ENCODE measurements at regions not wholly inside any gene's neighbourhood (a gene's known extent, or its start where the extent isn't known, plus 50 kb on each side); places are given as distances from the start of the nearest gene placed in this dataset.
"Not testable (repeated sequence)": the region's sequence is repeated elsewhere in the genome, so short reads cannot be mapped to it uniquely, and the experiment has no call there.

DNA sequence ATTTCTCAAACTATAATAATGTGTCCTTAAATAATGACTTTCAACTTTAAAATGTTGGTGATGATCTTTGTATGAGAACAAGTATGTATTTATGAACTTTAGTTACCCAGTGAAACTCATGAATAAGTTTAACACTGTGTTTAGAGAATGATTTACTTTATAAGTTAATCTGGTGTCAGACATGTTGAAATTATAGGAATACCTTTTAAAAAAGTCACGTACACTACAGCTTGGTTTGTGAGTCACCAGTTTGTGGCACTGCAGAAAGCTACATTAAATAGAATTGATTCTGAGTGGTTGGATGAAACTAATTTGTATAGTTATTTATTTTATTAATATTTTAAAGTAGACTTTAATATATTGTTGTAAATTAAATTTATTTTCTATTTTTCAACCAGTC is 1366.2 kb upstream of the PCDH20 start:
- Histone ChIP-seq H3K27ac (ENCODE audit: low read depth, low read length) (no peak overlapping the region), H3K27me3 (ENCODE audit: control insufficient read depth, insufficient read depth, low read length) (no peaks in the 10 kb centered on the region), H3K9me3 (ENCODE audit: control insufficient read depth, insufficient read depth, low read length) (no peaks in the 10 kb centered on the region), H3K9ac (ENCODE audit: low read depth, low read length) (no peak overlapping the region), H3K36me3 (ENCODE audit: control insufficient read depth, insufficient read depth, low read length) (no peaks in the 10 kb centered on the region), H3K4me3 (ENCODE audit: low read depth, low read length) (no peak overlapping the region), H3K4me1 (ENCODE audit: control insufficient read depth, insufficient read depth, low read length) (0 out of 2 replicates have a peak, but pooled peaks cover 4% of the 10 kb centered on the region)

DNA sequence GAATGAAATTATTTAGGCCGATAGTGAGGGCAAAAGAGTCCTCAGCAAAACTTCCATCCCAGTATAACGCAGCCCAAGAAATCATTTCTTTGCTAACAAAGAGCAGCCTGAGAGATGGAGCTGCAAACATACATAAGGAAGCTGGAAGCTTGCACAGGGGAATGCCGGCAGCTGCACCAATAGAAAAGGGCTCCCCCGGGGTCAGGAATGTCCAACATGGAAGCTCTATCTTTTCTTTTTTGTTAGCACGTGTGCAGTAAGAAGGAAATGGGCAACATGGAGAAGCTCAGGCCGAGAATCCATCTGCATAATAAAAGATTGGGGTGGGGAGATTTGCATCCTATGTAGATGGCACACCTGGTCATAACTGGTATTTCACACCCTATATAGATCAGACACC is 1363.5 kb upstream of the PCDH20 start:
- Histone ChIP-seq H3K36me3 (ENCODE audit: control insufficient read depth, insufficient read depth, low read length) (no peaks in the 10 kb centered on the region), H3K9ac (ENCODE audit: low read depth, low read length) (no peak overlapping the region), H3K9me3 (ENCODE audit: control insufficient read depth, insufficient read depth, low read length) (no peaks in the 10 kb centered on the region), H3K4me3 (ENCODE audit: low read depth, low read length) (no peak overlapping the region), H3K4me1 (ENCODE audit: control insufficient read depth, insufficient read depth, low read length) (0 out of 2 replicates have a peak, but pooled peaks cover 4% of the 10 kb centered on the region), H3K27ac (ENCODE audit: low read depth, low read length) (no peak overlapping the region), H3K27me3 (ENCODE audit: control insufficient read depth, insufficient read depth, low read length) (no peaks in the 10 kb centered on the region)

DNA sequence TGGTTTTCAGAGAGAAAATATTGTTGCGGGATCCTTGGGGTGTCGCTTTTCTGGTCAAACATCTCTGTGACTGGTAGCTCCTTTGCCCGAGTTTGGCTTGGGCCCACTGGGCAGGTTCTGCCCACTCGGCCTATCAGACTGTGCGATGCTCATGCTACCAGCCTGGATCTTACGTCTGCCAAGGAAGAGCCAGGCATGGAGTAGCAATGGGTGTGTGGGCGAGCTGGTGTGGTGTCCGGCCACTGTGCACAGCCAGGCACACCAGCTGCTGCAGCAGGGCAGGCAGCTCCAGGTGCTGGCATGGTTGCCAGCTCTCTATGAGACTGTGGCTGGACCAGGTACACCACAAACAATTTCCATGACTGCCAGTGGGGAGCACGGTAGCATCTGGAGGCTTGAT is 1351.8 kb upstream of the PCDH20 start:
- H3K9me3 ChIP-seq (ENCODE audit: control insufficient read depth, insufficient read depth, low read length), result no peaks in the 10 kb centered on the region
- H3K36me3 ChIP-seq (ENCODE audit: control insufficient read depth, insufficient read depth, low read length), result no peaks in the 10 kb centered on the region

DNA sequence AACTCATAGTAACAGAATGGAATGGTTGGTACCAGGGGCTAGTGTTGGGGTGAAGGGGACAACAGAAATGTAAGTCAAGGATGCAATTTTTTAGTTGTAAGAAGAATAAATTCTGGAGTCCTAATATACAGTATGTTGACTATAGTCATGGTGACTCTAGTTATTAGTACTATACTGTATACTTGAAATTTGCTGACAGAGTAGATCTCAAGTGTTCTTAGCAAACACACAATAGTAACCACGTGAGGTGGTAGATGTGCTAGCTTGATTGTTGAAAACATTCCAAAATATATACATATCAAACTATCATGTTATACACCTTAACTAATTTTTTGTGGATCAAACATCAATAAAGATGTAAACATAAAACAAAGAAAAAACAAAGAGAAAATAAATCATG is 1345.1 kb upstream of the PCDH20 start:
- no peak overlapping the region for H3K4me3 ChIP-seq (ENCODE audit: low read depth, low read length)
- H3K9me3 ChIP-seq (ENCODE audit: control insufficient read depth, insufficient read depth, low read length), result no peaks in the 10 kb centered on the region
- H3K9ac ChIP-seq (ENCODE audit: low read depth, low read length), result no peak overlapping the region

More for the DNA sequence above, 1351.8 kb upstream of the PCDH20 start:
- H3K27ac ChIP-seq (ENCODE audit: low read depth, low read length), result no peak overlapping the region
- H3K27me3 ChIP-seq (ENCODE audit: control insufficient read depth, insufficient read depth, low read length), result no peaks in the 10 kb centered on the region
- H3K4me1 ChIP-seq (ENCODE audit: control insufficient read depth, insufficient read depth, low read length), result no peaks in the 10 kb centered on the region
- no peak overlapping the region for H3K4me3 ChIP-seq (ENCODE audit: low read depth, low read length)
- no peak overlapping the region for H3K9ac ChIP-seq (ENCODE audit: low read depth, low read length)

DNA sequence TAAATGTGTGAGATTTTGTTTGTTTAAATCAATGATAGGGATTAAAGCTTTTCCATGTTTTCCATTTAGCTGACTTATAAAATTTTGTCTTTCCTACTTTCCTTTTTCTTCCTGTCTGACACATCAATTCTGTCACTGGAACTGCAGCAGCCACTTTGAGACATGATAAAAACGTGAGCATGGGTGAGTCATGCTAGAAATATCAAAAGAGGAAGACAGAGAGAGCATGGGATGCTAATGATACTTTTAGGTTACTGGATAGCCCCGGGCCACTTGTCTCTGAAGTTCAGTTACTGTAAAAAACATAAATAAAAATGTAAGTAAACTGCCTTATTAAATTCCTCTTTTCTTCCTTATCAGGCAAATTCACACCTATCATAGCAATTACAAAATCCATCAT is 1332.0 kb upstream of the PCDH20 start:
- Histone ChIP-seq H3K27ac (ENCODE audit: low read depth, low read length) (no peak overlapping the region), H3K4me1 (ENCODE audit: control insufficient read depth, insufficient read depth, low read length) (no peaks in the 10 kb centered on the region), H3K27me3 (ENCODE audit: control insufficient read depth, insufficient read depth, low read length) (no peaks in the 10 kb centered on the region), H3K36me3 (ENCODE audit: control insufficient read depth, insufficient read depth, low read length) (no peaks in the 10 kb centered on the region), H3K4me3 (ENCODE audit: low read depth, low read length) (no peak overlapping the region), H3K9ac (ENCODE audit: low read depth, low read length) (no peak overlapping the region), H3K9me3 (ENCODE audit: control insufficient read depth, insufficient read depth, low read length) (no peaks in the 10 kb centered on the region)

More for the DNA sequence above, 1345.1 kb upstream of the PCDH20 start:
- Histone ChIP-seq H3K27ac (ENCODE audit: low read depth, low read length) (no peak overlapping the region), H3K4me1 (ENCODE audit: control insufficient read depth, insufficient read depth, low read length) (no peaks in the 10 kb centered on the region), H3K27me3 (ENCODE audit: control insufficient read depth, insufficient read depth, low read length) (no peaks in the 10 kb centered on the region), H3K36me3 (ENCODE audit: control insufficient read depth, insufficient read depth, low read length) (no peaks in the 10 kb centered on the region)

DNA sequence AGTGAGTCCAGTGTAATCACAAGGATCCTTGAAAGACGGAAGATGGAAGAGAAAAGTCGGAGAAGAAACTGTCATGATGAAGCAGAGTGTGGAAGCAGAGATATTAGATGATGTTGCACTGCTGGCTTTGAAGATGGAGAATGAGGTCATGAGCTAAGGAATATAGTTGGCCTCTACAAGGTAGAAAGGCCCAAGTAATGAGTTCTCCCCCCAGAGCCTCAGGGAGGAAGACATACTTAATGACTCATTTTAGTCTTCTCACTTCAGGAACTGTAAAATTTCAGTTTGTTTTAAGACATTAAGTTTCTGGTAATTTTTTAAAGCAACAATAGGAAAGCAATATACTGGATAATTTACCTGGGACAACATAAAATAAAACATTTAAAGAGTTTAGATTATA is 1331.5 kb upstream of the PCDH20 start:
- H3K4me3 ChIP-seq (ENCODE audit: low read depth, low read length), result no peak overlapping the region
- H3K27ac ChIP-seq (ENCODE audit: low read depth, low read length), result no peak overlapping the region
- H3K27me3 ChIP-seq (ENCODE audit: control insufficient read depth, insufficient read depth, low read length), result no peaks in the 10 kb centered on the region
- H3K4me1 ChIP-seq (ENCODE audit: control insufficient read depth, insufficient read depth, low read length), result no peaks in the 10 kb centered on the region
- no peaks in the 10 kb centered on the region for H3K36me3 ChIP-seq (ENCODE audit: control insufficient read depth, insufficient read depth, low read length)
- H3K9ac ChIP-seq (ENCODE audit: low read depth, low read length), result no peak overlapping the region
- H3K9me3 ChIP-seq (ENCODE audit: control insufficient read depth, insufficient read depth, low read length), result no peaks in the 10 kb centered on the region

DNA sequence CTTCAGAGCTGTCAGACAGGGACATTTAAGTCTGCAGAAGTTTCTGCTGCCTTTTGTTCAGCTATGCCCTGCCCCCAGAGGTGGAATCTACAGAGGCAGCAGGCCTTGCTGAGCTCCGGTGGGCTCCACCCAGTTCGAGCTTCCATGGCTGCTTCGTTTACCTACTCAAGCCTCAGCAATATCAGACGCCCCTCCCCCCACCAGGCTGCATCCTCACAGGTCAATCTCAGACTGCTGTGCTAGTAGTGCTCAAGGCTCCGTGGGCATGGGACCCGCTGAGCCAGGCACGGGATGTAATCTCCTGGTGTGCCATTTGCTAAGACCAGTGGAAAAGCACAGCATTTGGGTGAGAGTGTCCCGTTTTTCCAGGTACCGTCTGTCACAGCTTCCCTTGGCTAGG is 1314.1 kb upstream of the PCDH20 start:
- not testable (repeated sequence) for H3K36me3 ChIP-seq (ENCODE audit: control insufficient read depth, insufficient read depth, low read length); H3K27me3 ChIP-seq (ENCODE audit: control insufficient read depth, insufficient read depth, low read length); H3K27ac ChIP-seq (ENCODE audit: low read depth, low read length); H3K4me3 ChIP-seq (ENCODE audit: low read depth, low read length); H3K4me1 ChIP-seq (ENCODE audit: control insufficient read depth, insufficient read depth, low read length); H3K9ac ChIP-seq (ENCODE audit: low read depth, low read length); H3K9me3 ChIP-seq (ENCODE audit: control insufficient read depth, insufficient read depth, low read length)

DNA sequence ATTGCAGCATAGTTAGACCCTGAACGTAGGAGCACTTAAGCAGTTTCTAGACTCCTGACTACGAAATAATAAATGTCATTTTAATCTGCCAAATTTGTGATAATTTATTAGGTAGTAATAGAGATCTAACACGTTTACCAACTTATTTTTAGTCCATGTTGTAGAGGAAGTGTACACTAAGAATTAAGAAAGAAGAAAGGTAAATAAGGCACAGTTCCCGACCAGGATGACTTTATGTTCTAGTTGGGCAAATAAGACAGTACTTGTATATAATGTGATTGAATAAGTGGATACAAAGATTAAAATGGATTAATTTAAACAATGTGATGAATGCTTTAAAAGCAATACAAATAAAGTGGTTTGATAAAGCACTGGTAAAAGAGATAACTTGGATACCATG is 1306.2 kb upstream of the PCDH20 start:
- H3K36me3 ChIP-seq (ENCODE audit: control insufficient read depth, insufficient read depth, low read length), result no peaks in the 10 kb centered on the region
- H3K27me3 ChIP-seq (ENCODE audit: control insufficient read depth, insufficient read depth, low read length), result no peaks in the 10 kb centered on the region
- H3K9me3 ChIP-seq (ENCODE audit: control insufficient read depth, insufficient read depth, low read length), result no peaks in the 10 kb centered on the region
- H3K4me3 ChIP-seq (ENCODE audit: low read depth, low read length), result no peak overlapping the region
- no peak overlapping the region for H3K27ac ChIP-seq (ENCODE audit: low read depth, low read length)
- no peaks in the 10 kb centered on the region for H3K4me1 ChIP-seq (ENCODE audit: control insufficient read depth, insufficient read depth, low read length)
- no peak overlapping the region for H3K9ac ChIP-seq (ENCODE audit: low read depth, low read length)

DNA sequence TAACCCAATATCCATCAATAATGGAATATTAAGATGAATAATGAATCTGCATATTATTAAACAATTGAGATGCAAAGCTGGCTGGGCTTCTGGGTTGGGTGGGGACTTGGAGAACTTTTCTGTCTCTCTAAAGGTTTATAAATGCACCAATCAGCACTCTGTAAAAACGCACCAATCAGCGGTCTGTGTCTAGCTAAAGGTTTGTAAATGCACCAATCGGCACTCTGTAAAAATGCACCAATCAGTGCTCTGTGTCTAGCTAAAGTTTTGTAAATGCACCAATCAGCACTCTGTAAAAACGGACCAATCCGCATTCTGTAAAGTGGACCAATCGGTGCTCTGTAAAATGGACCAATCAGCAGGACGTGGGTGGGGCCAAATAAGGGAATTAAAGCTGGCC is 1296.3 kb upstream of the PCDH20 start:
- H3K36me3 ChIP-seq (ENCODE audit: control insufficient read depth, insufficient read depth, low read length); H3K9ac ChIP-seq (ENCODE audit: low read depth, low read length); H3K4me3 ChIP-seq (ENCODE audit: low read depth, low read length); H3K9me3 ChIP-seq (ENCODE audit: control insufficient read depth, insufficient read depth, low read length); H3K27ac ChIP-seq (ENCODE audit: low read depth, low read length); H3K27me3 ChIP-seq (ENCODE audit: control insufficient read depth, insufficient read depth, low read length); H3K4me1 ChIP-seq (ENCODE audit: control insufficient read depth, insufficient read depth, low read length): not testable (repeated sequence)

DNA sequence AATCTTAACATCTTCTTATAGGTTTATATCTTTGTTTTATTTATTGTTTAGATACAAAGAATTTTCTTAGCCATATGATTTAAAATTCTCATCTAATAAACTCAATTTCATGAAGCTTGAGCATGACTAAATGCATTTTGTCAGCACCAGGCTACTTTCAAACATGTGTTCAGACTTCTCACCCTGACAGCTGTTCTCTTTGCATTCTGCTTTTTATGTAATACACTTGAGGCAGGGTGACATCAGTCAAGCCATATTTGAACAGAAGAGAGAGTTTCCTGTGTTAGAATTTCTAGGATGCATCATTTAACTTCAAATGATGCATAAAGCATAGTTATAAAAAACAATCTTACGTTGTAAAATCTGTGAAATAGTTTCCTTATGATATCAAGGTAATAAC is 1295.1 kb upstream of the PCDH20 start:
- Histone ChIP-seq H3K27me3 (ENCODE audit: control insufficient read depth, insufficient read depth, low read length) (no peaks in the 10 kb centered on the region), H3K4me1 (ENCODE audit: control insufficient read depth, insufficient read depth, low read length) (no peaks in the 10 kb centered on the region), H3K36me3 (ENCODE audit: control insufficient read depth, insufficient read depth, low read length) (no peaks in the 10 kb centered on the region), H3K4me3 (ENCODE audit: low read depth, low read length) (no peak overlapping the region), H3K9me3 (ENCODE audit: control insufficient read depth, insufficient read depth, low read length) (peaks cover 4% of the 10 kb centered on the region; the same call in 1 of the 2 replicates), H3K9ac (ENCODE audit: low read depth, low read length) (no peak overlapping the region), H3K27ac (ENCODE audit: low read depth, low read length) (no peak overlapping the region)

DNA sequence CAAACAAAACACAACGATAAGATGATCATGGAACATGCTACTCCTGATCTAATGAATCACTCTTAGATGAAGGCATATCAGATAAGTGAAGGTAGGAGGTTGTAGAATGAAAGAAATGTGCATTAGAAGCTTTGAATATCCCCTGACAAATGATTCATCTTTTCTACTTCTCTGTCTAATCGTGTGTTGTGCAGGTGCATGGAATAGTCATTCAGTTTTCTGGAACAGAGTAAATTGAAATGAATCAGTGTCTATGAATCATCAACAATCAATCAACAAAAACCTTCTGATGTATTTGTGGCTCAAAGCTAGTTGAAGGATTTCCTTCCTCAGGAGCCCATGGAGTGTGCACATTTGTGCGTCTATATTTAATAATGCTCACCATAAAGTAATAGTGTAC is 1290.4 kb upstream of the PCDH20 start:
- Histone ChIP-seq H3K36me3 (ENCODE audit: control insufficient read depth, insufficient read depth, low read length) (no peaks in the 10 kb centered on the region), H3K27ac (ENCODE audit: low read depth, low read length) (no peak overlapping the region), H3K9ac (ENCODE audit: low read depth, low read length) (no peak overlapping the region), H3K27me3 (ENCODE audit: control insufficient read depth, insufficient read depth, low read length) (no peaks in the 10 kb centered on the region), H3K4me1 (ENCODE audit: control insufficient read depth, insufficient read depth, low read length) (no peaks in the 10 kb centered on the region), H3K9me3 (ENCODE audit: control insufficient read depth, insufficient read depth, low read length) (no peaks in the 10 kb centered on the region), H3K4me3 (ENCODE audit: low read depth, low read length) (no peak overlapping the region)

DNA sequence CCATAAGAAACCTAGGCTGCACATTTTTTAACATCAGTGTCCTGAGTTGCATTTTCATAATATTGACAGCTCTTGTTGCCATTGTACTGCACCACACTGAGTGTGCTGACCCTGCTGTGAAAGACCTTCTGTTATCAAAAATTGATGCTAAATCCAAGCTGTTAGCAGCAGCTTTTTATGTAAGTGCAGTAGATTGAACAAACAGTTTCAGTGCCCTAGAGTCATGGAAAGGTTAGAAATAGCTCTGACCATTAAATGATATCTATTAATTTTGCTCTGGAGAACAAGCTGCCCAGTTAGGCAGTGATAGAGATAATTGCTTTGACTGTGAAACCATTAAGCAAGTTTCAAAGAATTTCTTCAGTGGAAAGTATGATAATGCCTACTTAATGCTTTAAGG is 1289.2 kb upstream of the PCDH20 start:
- no peak overlapping the region for H3K4me3 ChIP-seq (ENCODE audit: low read depth, low read length)
- H3K9ac ChIP-seq (ENCODE audit: low read depth, low read length), result no peak overlapping the region
- H3K27ac ChIP-seq (ENCODE audit: low read depth, low read length), result no peak overlapping the region
- no peaks in the 10 kb centered on the region for H3K27me3 ChIP-seq (ENCODE audit: control insufficient read depth, insufficient read depth, low read length)
- H3K36me3 ChIP-seq (ENCODE audit: control insufficient read depth, insufficient read depth, low read length), result no peaks in the 10 kb centered on the region
- H3K9me3 ChIP-seq (ENCODE audit: control insufficient read depth, insufficient read depth, low read length), result no peaks in the 10 kb centered on the region
- H3K4me1 ChIP-seq (ENCODE audit: control insufficient read depth, insufficient read depth, low read length), result no peaks in the 10 kb centered on the region
